CD14-positive monocyte (primary cell): ENCODE measurements at regions not wholly inside any gene's neighbourhood (a gene's known extent, or its start where the extent isn't known, plus 50 kb on each side); places are given as distances from the start of the nearest gene placed in this dataset.

Experiments
- DNase-seq, 3 donors: peaks; one replicate each; pipeline ENCODE4 v3.0.0-alpha.2; 2011 to 2022
- H2AFZ ChIP-seq: 2 replicates; pipeline ENCODE4 v1.6.0; 2012; ENCODE audit warnings: mild to moderate bottlenecking, low read depth, low read length, inconsistent platforms; ENCODE audit not compliant: insufficient read depth, poor library complexity, severe bottlenecking
- H3K27ac ChIP-seq, 2 donors: 1 replicate in 1 of 2; 2 replicates in 1 of 2; pipeline ENCODE4 v1.5.1; 2012 to 2013; ENCODE audit warnings: low read length in 2 of 2, control low read depth in 1 of 2, inconsistent platforms in 1 of 2, low read depth in 1 of 2, mild to moderate bottlenecking in 1 of 2
- H3K27me3 ChIP-seq, 2 donors: one replicate each; pipeline versions ENCODE4 v1.6.0 to v1.6.1; 2011 to 2013; ENCODE audit warnings: low read length in 2 of 2; ENCODE audit not compliant: control insufficient read depth in 2 of 2, insufficient read depth in 2 of 2
- H3K36me3 ChIP-seq, 2 donors: replicated peaks in 1 of 2; 1 replicate in 1 of 2; 2 replicates in 1 of 2; pipeline versions ENCODE4 v1.5.1 to v1.6.1; 2012 to 2013; ENCODE audit warnings: low read length in 2 of 2, control low read depth in 1 of 2, inconsistent platforms in 1 of 2, mild to moderate bottlenecking in 1 of 2; ENCODE audit not compliant: insufficient read depth in 2 of 2, control insufficient read depth in 1 of 2
- H3K4me1 ChIP-seq, 2 donors: 1 replicate in 1 of 2; 2 replicates in 1 of 2; pipeline versions ENCODE4 v1.5.1 to v1.6.1; 2012 to 2013; ENCODE audit warnings: low read length in 2 of 2, control low read depth in 1 of 2, inconsistent platforms in 1 of 2, mild to moderate bottlenecking in 1 of 2, moderate library complexity in 1 of 2; ENCODE audit not compliant: insufficient read depth in 2 of 2, control insufficient read depth in 1 of 2
- H3K4me2 ChIP-seq: replicated peaks from 2 replicates; pipeline ENCODE3; 2012; ENCODE audit warnings: low read length, moderate library complexity, mild to moderate bottlenecking; ENCODE audit not compliant: poor library complexity, severe bottlenecking; ENCODE audit errors: extremely low read depth
- H3K4me3 ChIP-seq, 3 experiments: fragments of 200-600 bp in 1 of 3; sonication (generic) in 1 of 3; replicated peaks in 1 of 3; 1 replicate in 2 of 3; 2 replicates in 1 of 3; pipeline ENCODE4 v1.5.1; 2011 to 2013; ENCODE audit warnings: low read length in 3 of 3, mild to moderate bottlenecking in 3 of 3, control low read depth in 2 of 3, low read depth in 2 of 3, inconsistent platforms in 1 of 3, moderate library complexity in 1 of 3
- H3K79me2 ChIP-seq: 2 replicates; pipeline ENCODE4 v1.6.0; 2012; ENCODE audit warnings: mild to moderate bottlenecking, control low read depth, inconsistent platforms, low read length, moderate library complexity; ENCODE audit not compliant: insufficient read depth
- H3K9ac ChIP-seq: 2 replicates; pipeline ENCODE4 v1.6.0; 2017; ENCODE audit warnings: low read length, mild to moderate bottlenecking; ENCODE audit not compliant: insufficient read depth, poor library complexity, severe bottlenecking
- H3K9me3 ChIP-seq, 2 donors: replicated peaks in 1 of 2; 1 replicate in 1 of 2; 2 replicates in 1 of 2; pipeline versions ENCODE4 v1.5.1 to v1.6.1; 2012 to 2013; ENCODE audit warnings: low read length in 2 of 2, control low read depth in 1 of 2; ENCODE audit not compliant: control insufficient read depth in 1 of 2, insufficient read depth in 1 of 2
- H4K20me1 ChIP-seq: 2 replicates; pipeline ENCODE4 v1.6.0; 2012; ENCODE audit warnings: mild to moderate bottlenecking, low read length, control low read depth, moderate library complexity; ENCODE audit not compliant: insufficient read depth
- H3K27ac Mint-ChIP-seq, 7 donors: one replicate each; pipeline ENCODE4 v1.8.0; 2020; ENCODE audit warnings: mild to moderate bottlenecking in 7 of 7, mixed read lengths in 7 of 7, moderate library complexity in 6 of 7, inconsistent platforms in 2 of 7
- H3K27me3 Mint-ChIP-seq, 3 donors: one replicate each; pipeline ENCODE4 v1.8.0; 2021 to 2022; ENCODE audit warnings: low read depth in 3 of 3, mild to moderate bottlenecking in 3 of 3, mixed read lengths in 3 of 3, moderate library complexity in 3 of 3, inconsistent platforms in 1 of 3
- H3K36me3 Mint-ChIP-seq, 2 donors: one replicate each; pipeline ENCODE4 v1.8.0; 2020; ENCODE audit warnings: mixed read lengths in 2 of 2, inconsistent platforms in 1 of 2, mild to moderate bottlenecking in 1 of 2
- H3K4me1 Mint-ChIP-seq: one replicate; pipeline ENCODE4 v1.8.0; 2020; ENCODE audit warnings: mild to moderate bottlenecking, mixed read lengths
- H3K4me3 Mint-ChIP-seq, 2 donors: one replicate each; pipeline ENCODE4 v1.8.0; 2020; ENCODE audit warnings: mild to moderate bottlenecking in 2 of 2, mixed read lengths in 2 of 2, moderate library complexity in 1 of 2
- H3K9me3 Mint-ChIP-seq, 7 donors: one replicate each; pipeline ENCODE4 v1.8.0; 2020 to 2022; ENCODE audit warnings: mixed read lengths in 7 of 7, mild to moderate bottlenecking in 6 of 7, moderate library complexity in 6 of 7, inconsistent platforms in 2 of 7
- CTCF ChIP-seq: fragments of 200-600 bp; IDR thresholded peaks from one replicate; pipeline ENCODE4 v1.8.0; 2022; ENCODE audit warnings: antibody characterized with exemption, mild to moderate bottlenecking
- WGBS: methylation state at CpG from one replicate; pipeline ENCODE4 v1.1.5; 2013; ENCODE audit warnings: missing lambda C conversion rate; ENCODE audit not compliant: insufficient coverage; 5-methylcytosine and 5-hydroxymethylcytosine counted together
- intact Hi-C, 2 donors: fragments of 100-400 bp; cut with micrococcal nuclease; formaldehyde crosslinking; loops; one replicate each; pipeline versions ENCODE4 v1.15.0 to v1.15.1; 2023

DNA sequence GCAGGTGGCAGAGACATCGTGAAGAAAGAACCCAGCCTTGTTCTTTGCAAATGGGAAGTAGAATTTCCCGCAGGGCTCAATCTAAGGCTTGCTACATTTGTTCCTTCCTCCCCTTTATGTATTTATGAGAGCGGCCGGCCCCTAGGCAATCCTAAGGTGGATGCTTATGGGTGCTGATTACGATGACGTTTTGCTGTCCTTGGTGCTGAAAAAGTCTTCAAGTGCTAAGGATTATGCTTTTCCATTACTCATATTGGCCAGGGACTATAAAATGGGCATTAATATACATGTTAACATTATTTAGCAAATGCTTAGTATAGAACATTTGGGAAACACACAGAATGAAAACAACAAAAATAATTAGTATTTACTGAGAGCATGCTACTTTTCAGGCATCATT lies 313.3 kb upstream of the XYLT1 start:
- H3K27ac Mint-ChIP-seq, result no peak overlapping the region
- intact Hi-C loops, result no loop called here
- no peak for TF ChIP-seq CTCF
- Histone ChIP-seq H2AFZ (no peak overlapping the region), H3K79me2 (no peaks in the 10 kb centered on the region), H3K36me3 (no peaks in the 10 kb centered on the region), H3K9ac (no peak overlapping the region), H4K20me1 (no peaks in the 10 kb centered on the region), H3K9me3 (no peaks in the 10 kb centered on the region), H3K27me3 (no peaks in the 10 kb centered on the region), H3K4me1 (no peaks in the 10 kb centered on the region), H3K4me2 (no peak overlapping the region), H3K4me3 (no peak overlapping the region), H3K27ac (no peak overlapping the region)
- H3K9me3 Mint-ChIP-seq, result peaks cover 0 to 3% (median 0%) of the 10 kb centered on the region in 7 donors
- no peaks in the 10 kb centered on the region for H3K36me3 Mint-ChIP-seq
- H3K4me1 Mint-ChIP-seq, result no peaks in the 10 kb centered on the region
- no peaks in the 10 kb centered on the region for H3K27me3 Mint-ChIP-seq
- no peak for DNase-seq
- no CpG with 5 or more reads among the region's 6 CpGs for WGBS
- H3K4me3 Mint-ChIP-seq, result no peak overlapping the region

- Mint-ChIP-seq H3K27me3 (no peaks in the 10 kb centered on the region), H3K36me3 (no peaks in the 10 kb centered on the region), H3K4me1 (no peaks in the 10 kb centered on the region), H3K9me3 (peaks cover 0 to 5% (median 0%) of the 10 kb centered on the region in 7 donors), H3K4me3 (no peak overlapping the region), H3K27ac (no peak overlapping the region)
- intact Hi-C loops, result no loop called here
- H3K4me1 ChIP-seq, result no peaks in the 10 kb centered on the region
- H3K9ac ChIP-seq, result no peak overlapping the region
- H3K27ac ChIP-seq, result no peak overlapping the region
- H2AFZ ChIP-seq, result no peak overlapping the region
- no peaks in the 10 kb centered on the region for H3K36me3 ChIP-seq
- no peaks in the 10 kb centered on the region for H4K20me1 ChIP-seq
- 80% methylated on average over 1 of the region's 5 CpGs for WGBS
- H3K4me3 ChIP-seq, result no peak overlapping the region
- H3K4me2 ChIP-seq, result no peak overlapping the region
- H3K9me3 ChIP-seq, result no peaks in the 10 kb centered on the region
- DNase-seq, result no peak
- TF ChIP-seq CTCF, result no peak
- no peaks in the 10 kb centered on the region for H3K79me2 ChIP-seq
- no peaks in the 10 kb centered on the region for H3K27me3 ChIP-seq
Measured at GRCh38 chr16:17780181-17780580, 309.4 kb upstream of the XYLT1 start.
